Fibroblast of pulmonary artery (primary cell): ENCODE measurements at regions not wholly inside any gene's neighbourhood (a gene's known extent, or its start where the extent isn't known, plus 50 kb on each side); places are given as distances from the start of the nearest gene placed in this dataset.

Experiments
- DNase-seq: peaks from one replicate; pipeline ENCODE4 v3.0.0-alpha.2; 2010; ENCODE audit warnings: low read depth
- H3K4me3 ChIP-seq: replicated peaks from 2 replicates; pipeline ENCODE4 v1.5.1; 2011; ENCODE audit warnings: low read depth, mild to moderate bottlenecking, control low read depth, low read length, moderate library complexity
- TF ChIP-seq, protein P1 (sequence below): IDR thresholded peaks from 2 replicates; pipeline ENCODE4 v1.5.1; 2011; ENCODE audit warnings: mild to moderate bottlenecking, control low read depth, low read length, inconsistent platforms; ENCODE audit errors: missing control alignments

GRCh38 chr4:36990128-36990872, 254.2 kb upstream of the NWD2 start:
- DNase-seq = no peak
- no peak overlapping the region for H3K4me3 ChIP-seq
- TF ChIP-seq, protein P1, sequence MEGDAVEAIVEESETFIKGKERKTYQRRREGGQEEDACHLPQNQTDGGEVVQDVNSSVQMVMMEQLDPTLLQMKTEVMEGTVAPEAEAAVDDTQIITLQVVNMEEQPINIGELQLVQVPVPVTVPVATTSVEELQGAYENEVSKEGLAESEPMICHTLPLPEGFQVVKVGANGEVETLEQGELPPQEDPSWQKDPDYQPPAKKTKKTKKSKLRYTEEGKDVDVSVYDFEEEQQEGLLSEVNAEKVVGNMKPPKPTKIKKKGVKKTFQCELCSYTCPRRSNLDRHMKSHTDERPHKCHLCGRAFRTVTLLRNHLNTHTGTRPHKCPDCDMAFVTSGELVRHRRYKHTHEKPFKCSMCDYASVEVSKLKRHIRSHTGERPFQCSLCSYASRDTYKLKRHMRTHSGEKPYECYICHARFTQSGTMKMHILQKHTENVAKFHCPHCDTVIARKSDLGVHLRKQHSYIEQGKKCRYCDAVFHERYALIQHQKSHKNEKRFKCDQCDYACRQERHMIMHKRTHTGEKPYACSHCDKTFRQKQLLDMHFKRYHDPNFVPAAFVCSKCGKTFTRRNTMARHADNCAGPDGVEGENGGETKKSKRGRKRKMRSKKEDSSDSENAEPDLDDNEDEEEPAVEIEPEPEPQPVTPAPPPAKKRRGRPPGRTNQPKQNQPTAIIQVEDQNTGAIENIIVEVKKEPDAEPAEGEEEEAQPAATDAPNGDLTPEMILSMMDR = no peak

DNA sequence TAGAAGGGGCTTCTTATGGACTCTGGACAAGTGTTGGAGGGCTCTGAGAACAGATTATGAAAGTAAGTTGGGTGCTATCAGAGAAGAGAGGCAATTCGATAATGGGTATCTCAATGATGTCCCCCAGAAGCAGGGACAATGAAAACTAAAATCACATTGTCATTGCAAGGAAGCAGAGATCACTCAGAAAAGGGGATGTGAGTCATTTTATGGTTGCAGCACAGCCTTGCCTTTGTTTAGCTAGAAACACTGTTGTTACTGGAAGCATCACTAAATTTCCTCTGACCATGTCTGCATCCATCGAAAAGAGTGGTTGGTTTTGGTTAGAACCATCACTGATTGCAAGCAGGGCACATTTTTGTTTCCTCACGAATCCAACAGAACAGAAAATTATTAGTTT, 246.8 kb upstream of the NWD2 start:
- DNase-seq = peak; percentile 28
- H3K4me3 ChIP-seq = no peak overlapping the region
- TF ChIP-seq, protein P1 = no peak

- H3K4me3 ChIP-seq = no peak overlapping the region
- TF ChIP-seq, protein P1 = no peak
- DNase-seq = no peak
Measured at GRCh38 chr4:37000281-37000680, 244.3 kb upstream of the NWD2 start.

DNA sequence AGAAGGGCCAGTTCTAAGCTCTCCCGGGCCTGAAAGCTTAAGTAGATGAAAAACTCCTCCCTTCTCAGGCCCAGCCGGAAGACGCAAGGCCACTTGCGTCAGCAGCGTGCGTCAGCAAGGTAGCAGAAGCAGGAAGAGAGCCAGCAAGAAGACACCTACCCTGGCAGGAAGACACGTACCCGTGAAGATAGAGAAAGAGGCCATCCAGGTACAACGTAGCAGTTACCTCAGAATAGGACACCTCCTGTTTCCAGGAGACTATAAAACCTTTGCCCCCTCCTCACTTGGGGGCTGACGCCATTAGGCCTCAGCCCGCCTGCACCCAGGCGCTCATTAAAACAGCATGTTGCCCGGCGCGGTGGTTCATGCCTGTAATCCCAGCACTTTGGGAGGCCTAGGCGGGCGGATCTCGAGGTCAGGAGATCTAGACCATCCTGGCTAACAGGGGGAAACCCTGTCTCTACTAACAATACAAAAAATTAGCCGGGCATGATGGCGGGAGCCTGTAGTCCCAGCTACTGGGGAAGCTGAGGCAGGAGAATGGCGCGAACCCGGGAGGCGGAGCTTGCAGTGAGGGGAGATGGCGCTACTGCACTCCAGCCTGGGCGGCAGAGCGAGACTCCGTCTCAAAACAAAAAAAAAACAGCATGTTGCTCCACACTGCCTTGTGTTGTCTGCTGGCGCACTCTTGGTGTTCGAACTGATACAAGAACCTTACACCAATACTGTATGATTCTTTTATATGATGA, 242.7 kb upstream of the NWD2 start:
- DNase-seq = no peak
- TF ChIP-seq, protein P1 = no peak
- no peak overlapping the region for H3K4me3 ChIP-seq

- TF ChIP-seq, protein P1 = no peak
- no peak overlapping the region for H3K4me3 ChIP-seq
- DNase-seq = no peak
Measured at GRCh38 chr4:37002625-37003024, 241.9 kb upstream of the NWD2 start.

DNA sequence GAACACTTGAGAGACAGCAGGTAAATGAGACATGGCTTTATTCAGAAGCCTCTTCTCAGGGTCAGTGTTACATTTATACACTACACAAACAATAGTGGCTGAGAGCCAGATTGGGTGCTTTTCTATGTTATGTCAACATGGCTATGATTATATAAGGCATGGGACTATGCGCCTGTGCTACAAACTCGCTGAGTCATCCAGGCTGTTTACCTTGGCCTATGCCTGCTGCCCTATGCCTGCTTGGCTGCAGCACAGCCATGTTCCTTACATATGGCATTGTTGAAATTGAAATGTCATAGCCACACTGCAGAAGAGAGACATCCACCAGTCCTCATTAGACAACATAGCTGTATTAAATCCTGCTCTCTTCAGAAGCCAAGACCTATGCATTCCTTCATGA, 236.3 kb upstream of the NWD2 start:
- TF ChIP-seq, protein P1 = no peak
- DNase-seq = peak; percentile 80
- no peak overlapping the region for H3K4me3 ChIP-seq
